Liver (tissue), 8 donors: ENCODE measurements at regions not wholly inside any gene's neighbourhood (a gene's known extent, or its start where the extent isn't known, plus 50 kb on each side); places are given as distances from the start of the nearest gene placed in this dataset.

Experiments
- DNase-seq: peaks from one replicate; pipeline ENCODE4 v3.0.0-alpha.2; 2017; ENCODE audit warnings: low spot score
- H3K27ac ChIP-seq, 2 donors: one replicate each; pipeline ENCODE4 v1.7.0; 2013; ENCODE audit warnings: inconsistent platforms in 2 of 2, low read length in 2 of 2, control low read depth in 1 of 2, low read depth in 1 of 2, mild to moderate bottlenecking in 1 of 2
- H3K27me3 ChIP-seq, 4 donors: one replicate each; pipeline versions ENCODE4 v1.6.1 to v1.7.0; 2013; ENCODE audit warnings: low read length in 3 of 4, inconsistent platforms in 1 of 4, mild to moderate bottlenecking in 1 of 4, moderate library complexity in 1 of 4; ENCODE audit not compliant: control insufficient read depth in 4 of 4, insufficient read depth in 4 of 4
- H3K36me3 ChIP-seq, 4 donors: one replicate each; pipeline versions ENCODE4 v1.6.1 to v1.7.0; 2013; ENCODE audit warnings: low read length in 3 of 4, mild to moderate bottlenecking in 3 of 4, low read depth in 1 of 4, moderate library complexity in 1 of 4; ENCODE audit not compliant: control insufficient read depth in 4 of 4, insufficient read depth in 3 of 4
- H3K4me1 ChIP-seq, 4 donors: one replicate each; pipeline versions ENCODE4 v1.6.1 to v1.7.0; 2013; ENCODE audit warnings: low read length in 3 of 4, mild to moderate bottlenecking in 3 of 4, moderate library complexity in 1 of 4; ENCODE audit not compliant: control insufficient read depth in 4 of 4, insufficient read depth in 4 of 4
- H3K4me3 ChIP-seq, 3 donors: one replicate each; pipeline versions ENCODE4 v1.6.1 to v1.7.0; 2013; ENCODE audit warnings: low read length in 3 of 3, control low read depth in 1 of 3, low read depth in 1 of 3, mild to moderate bottlenecking in 1 of 3
- H3K9ac ChIP-seq, 2 donors: one replicate each; pipeline ENCODE4 v1.7.0; 2013; ENCODE audit warnings: low read length in 2 of 2, mild to moderate bottlenecking in 2 of 2, moderate library complexity in 2 of 2, control low read depth in 1 of 2, low read depth in 1 of 2
- H3K9me3 ChIP-seq, 4 donors: one replicate each; pipeline versions ENCODE4 v1.6.1 to v1.7.0; 2013; ENCODE audit warnings: low read length in 3 of 4; ENCODE audit not compliant: control insufficient read depth in 4 of 4
- ATF3 ChIP-seq: IDR thresholded peaks from 2 replicates; pipeline ENCODE4 v1.6.1; 2016; ENCODE audit warnings: antibody characterized with exemption
- CTCF ChIP-seq: fragments of 150-350 bp; IDR thresholded peaks from 2 replicates; pipeline ENCODE4 v1.5.1; 2017; ENCODE audit warnings: improper control_type of control experiment, low read depth, low read length; ENCODE audit not compliant: missing input control
- EGR1 ChIP-seq, 2 donors: IDR thresholded peaks; 2 replicates each; pipeline ENCODE4 v1.6.1; 2016 to 2018; ENCODE audit warnings: antibody characterized with exemption in 2 of 2, low read depth in 2 of 2
- FOXA1 ChIP-seq: IDR thresholded peaks from 2 replicates; pipeline ENCODE4 v1.6.1; 2016; ENCODE audit warnings: antibody characterized with exemption
- GABPA ChIP-seq, 2 donors: IDR thresholded peaks in 1 of 2; conservative IDR thresholded peaks in 1 of 2; 2 replicates each; pipeline ENCODE4 v1.6.1; 2016; ENCODE audit warnings: antibody characterized with exemption in 2 of 2, mild to moderate bottlenecking in 1 of 2, moderate library complexity in 1 of 2
- HNF4A ChIP-seq, 2 donors: conservative IDR thresholded peaks; 2 replicates each; pipeline ENCODE4 v1.6.1; 2016; ENCODE audit warnings: antibody characterized with exemption in 2 of 2, mild to moderate bottlenecking in 2 of 2
- HNF4G ChIP-seq: IDR thresholded peaks from 2 replicates; pipeline ENCODE4 v1.6.1; 2016; ENCODE audit warnings: antibody characterized with exemption
- JUND ChIP-seq, 2 donors: IDR thresholded peaks; 2 replicates each; pipeline ENCODE4 v1.6.1; 2016; ENCODE audit warnings: antibody characterized with exemption in 2 of 2
- MAX ChIP-seq: IDR thresholded peaks from 2 replicates; pipeline ENCODE4 v1.6.1; 2016; ENCODE audit warnings: antibody characterized with exemption
- NR2F2 ChIP-seq: IDR thresholded peaks from 2 replicates; pipeline ENCODE4 v1.6.1; 2016; ENCODE audit warnings: antibody characterized with exemption
- RAD21 ChIP-seq, 2 donors: IDR thresholded peaks; 2 replicates each; pipeline ENCODE4 v1.6.1; 2016; ENCODE audit warnings: antibody characterized with exemption in 2 of 2, mild to moderate bottlenecking in 2 of 2
- RXRA ChIP-seq, 2 donors: IDR thresholded peaks; 2 replicates each; pipeline ENCODE4 v1.6.1; 2017 to 2018; ENCODE audit warnings: antibody characterized with exemption in 2 of 2, mild to moderate bottlenecking in 1 of 2
- SP1 ChIP-seq: IDR thresholded peaks from 2 replicates; pipeline ENCODE4 v1.6.1; 2018; ENCODE audit warnings: antibody characterized with exemption, mild to moderate bottlenecking
- TAF1 ChIP-seq: conservative IDR thresholded peaks from 2 replicates; pipeline ENCODE4 v1.6.1; 2016; ENCODE audit warnings: antibody characterized with exemption, mild to moderate bottlenecking
- YY1 ChIP-seq: IDR thresholded peaks from 2 replicates; pipeline ENCODE4 v1.6.1; 2016; ENCODE audit warnings: antibody characterized with exemption, mild to moderate bottlenecking
- ZBTB33 ChIP-seq: IDR thresholded peaks from 2 replicates; pipeline ENCODE4 v1.6.1; 2016; ENCODE audit warnings: antibody characterized with exemption
- WGBS: extraction: QIAGEN DNeasy Blood & Tissue Kit; methylation state at CpG from one replicate; pipeline ENCODE4 v1.1.7; 2013; 5-methylcytosine and 5-hydroxymethylcytosine counted together
- donor health status: healthy.
- donor health status: healthy.
- donor health status: healthy.
- donor health status: healthy.
- donor health status: healthy.

- peak in 1 of 2 donors; percentile 38 for TF ChIP-seq HNF4A (conservative IDR thresholded peaks at IDR 0.05)
- no peak for TF ChIP-seq MAX
- TF ChIP-seq YY1: no peak
- TF ChIP-seq RXRA (IDR thresholded peaks at IDR 0.05): no peak
- no peak for TF ChIP-seq HNF4G
- no peak for TF ChIP-seq GABPA (IDR thresholded peaks at IDR 0.05 in 1 of 2, conservative IDR thresholded peaks at IDR 0.05 in 1 of 2)
- TF ChIP-seq FOXA1: no peak
- TF ChIP-seq TAF1: no peak
- TF ChIP-seq ATF3: no peak
- no peak for TF ChIP-seq EGR1 (IDR thresholded peaks at IDR 0.05; ENCODE audit: low read depth in 2 of 2)
- no peak for TF ChIP-seq JUND (IDR thresholded peaks at IDR 0.05)
- TF ChIP-seq CTCF: peak; percentile 72
- peak; percentile 89 to 90 for TF ChIP-seq RAD21 (IDR thresholded peaks at IDR 0.05)
- Histone ChIP-seq H3K36me3 (no peaks in the 10 kb centered on the region), H3K9ac (no peak overlapping the region), H3K27ac (no peak overlapping the region), H3K4me3 (no peak overlapping the region), H3K27me3 (no peaks in the 10 kb centered on the region), H3K9me3 (no peaks in the 10 kb centered on the region), H3K4me1 (no peaks in the 10 kb centered on the region)
- peak; percentile 48 for DNase-seq
- WGBS: 25% methylated on average over 7 of the region's 7 CpGs
Observed at GRCh38 chr12:105705765-105706164, 375.3 kb downstream of the C12orf75 start.

GRCh38 chr12:105706321-105706972 is 376.0 kb downstream of the C12orf75 start:
- no peak overlapping the region for H3K9ac ChIP-seq
- no peak for DNase-seq
- H3K27ac ChIP-seq: no peak overlapping the region
- H3K4me1 ChIP-seq: no peaks in the 10 kb centered on the region
- H3K9me3 ChIP-seq: no peaks in the 10 kb centered on the region
- 81% methylated on average over 8 of the region's 8 CpGs for WGBS
- no peak overlapping the region for H3K4me3 ChIP-seq
- TF ChIP-seq SP1 (no peak), MAX (no peak), GABPA (IDR thresholded peaks at IDR 0.05 in 1 of 2, conservative IDR thresholded peaks at IDR 0.05 in 1 of 2) (no peak), YY1 (no peak), ZBTB33 (no peak), ATF3 (no peak), JUND (IDR thresholded peaks at IDR 0.05) (no peak), NR2F2 (no peak)
- H3K27me3 ChIP-seq: no peaks in the 10 kb centered on the region
- no peaks in the 10 kb centered on the region for H3K36me3 ChIP-seq
